T-helper 17 cell (primary cell): ENCODE measurements at regions not wholly inside any gene's neighbourhood (a gene's known extent, or its start where the extent isn't known, plus 50 kb on each side); places are given as distances from the start of the nearest gene placed in this dataset.
A peak's percentile ranks its signal among the peaks of the same experiment; 100 is the strongest.

ENCODE experiments used
- ATAC-seq: fragments of 150-1000 bp; cut with Tn5 transposase; 2 replicates; pipeline ENCODE4 v1.10.0; 2021; ENCODE audit warnings: mild to moderate bottlenecking, moderate library complexity
- DNase-seq, 3 donors: peaks; one replicate each; pipeline versions ENCODE4 v3.0.0 to v3.0.0-alpha.2; 2020 to 2021
- H3K9me3 ChIP-seq: one replicate; pipeline ENCODE4 v1.7.0; 2013; ENCODE audit warnings: low read length, mild to moderate bottlenecking; ENCODE audit not compliant: control insufficient read depth, poor library complexity, severe bottlenecking
- H3K27ac Mint-ChIP-seq: one replicate; pipeline ENCODE4 v1.8.0; 2022; ENCODE audit warnings: mild to moderate bottlenecking, moderate library complexity, mixed read lengths
- H3K27me3 Mint-ChIP-seq: one replicate; pipeline ENCODE4 v1.8.0; 2022; ENCODE audit warnings: mixed read lengths
- H3K36me3 Mint-ChIP-seq: one replicate; pipeline ENCODE4 v1.8.0; 2022; ENCODE audit warnings: low read depth, mixed read lengths
- H3K4me1 Mint-ChIP-seq: one replicate; pipeline ENCODE4 v1.8.0; 2022; ENCODE audit warnings: mild to moderate bottlenecking, mixed read lengths
- H3K4me3 Mint-ChIP-seq: one replicate; pipeline ENCODE4 v1.8.0; 2022; ENCODE audit warnings: mild to moderate bottlenecking, moderate library complexity, mixed read lengths

DNA sequence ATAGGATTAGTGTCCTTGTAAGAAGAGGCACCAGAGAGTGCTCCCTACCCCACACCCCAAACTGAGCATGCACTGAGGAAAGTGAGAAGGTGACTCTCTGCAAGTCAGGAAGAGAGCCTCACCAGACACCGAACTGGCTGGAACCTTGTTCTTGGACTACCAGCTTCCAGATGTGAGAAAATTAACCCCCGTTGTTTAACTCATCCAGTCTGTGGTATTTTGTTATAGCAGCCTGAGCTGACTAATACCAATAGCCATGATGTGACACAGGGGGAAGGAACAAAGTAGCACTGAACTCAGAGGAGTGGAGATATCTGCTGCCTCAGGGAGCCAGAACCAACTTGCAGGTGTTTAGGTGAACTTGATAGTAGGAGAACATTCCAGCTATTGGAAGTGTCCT, 415.2 kb upstream of the ZMIZ1 start:
- Mint-ChIP-seq H3K27me3 (peaks cover 41% of the 10 kb centered on the region), H3K4me3 (no peak overlapping the region), H3K36me3 (no peaks in the 10 kb centered on the region), H3K4me1 (no peaks in the 10 kb centered on the region), H3K27ac (no peak overlapping the region)
- ATAC-seq, result no peak
- no peak for DNase-seq
- no peaks in the 10 kb centered on the region for H3K9me3 ChIP-seq

DNA sequence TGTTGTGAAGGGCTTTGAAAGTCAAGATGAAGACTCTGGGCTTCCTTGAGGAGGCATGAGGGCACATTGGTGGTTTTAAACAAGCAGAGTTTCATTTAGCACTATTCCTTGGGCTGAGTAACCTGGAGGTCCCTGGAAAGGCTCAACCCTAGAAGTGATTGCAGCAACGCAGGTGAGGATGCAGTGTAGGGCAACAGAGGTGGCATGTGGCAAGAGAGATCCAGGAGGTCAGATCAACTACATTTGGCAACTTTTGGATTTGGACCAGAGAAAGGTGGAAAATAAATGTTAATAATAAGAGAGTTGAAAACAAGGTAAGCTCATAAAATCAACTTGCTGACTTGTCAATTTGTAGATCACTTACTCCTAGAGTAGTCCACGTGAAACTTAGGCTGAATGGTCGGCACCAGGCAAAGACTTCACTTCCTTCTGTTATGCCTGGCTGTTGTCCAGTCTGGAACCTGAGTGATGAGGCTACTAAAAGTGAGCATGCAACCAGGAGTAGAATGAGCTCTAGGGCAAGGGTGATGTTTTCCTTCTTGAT, 414.6 kb upstream of the ZMIZ1 start:
- Mint-ChIP-seq H3K27ac (no peak overlapping the region), H3K27me3 (peaks cover 41% of the 10 kb centered on the region), H3K4me3 (no peak overlapping the region), H3K36me3 (no peaks in the 10 kb centered on the region), H3K4me1 (no peaks in the 10 kb centered on the region)
- H3K9me3 ChIP-seq, result no peaks in the 10 kb centered on the region
- DNase-seq, result no peak
- ATAC-seq, result no peak

DNA sequence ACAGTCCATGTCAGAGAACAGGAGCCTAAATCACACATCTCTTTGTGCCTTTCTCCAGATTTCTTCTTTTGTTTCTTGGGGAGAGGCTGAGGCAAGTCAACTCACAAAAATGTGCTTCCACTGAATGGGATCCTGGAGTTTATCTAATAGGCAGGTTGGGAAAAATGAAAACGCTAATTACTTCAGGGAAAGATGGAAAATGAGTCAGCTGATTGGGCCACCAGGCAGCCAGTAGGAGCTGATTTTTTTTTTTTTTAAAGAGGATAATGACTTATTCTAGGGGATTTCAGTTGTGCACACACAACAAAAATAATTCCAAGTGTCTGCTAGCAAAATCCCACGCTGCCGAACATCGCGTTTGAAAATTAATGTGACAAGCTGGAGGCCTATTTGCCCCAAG, 412.8 kb upstream of the ZMIZ1 start:
- H3K27me3 Mint-ChIP-seq, result peaks cover 39% of the 10 kb centered on the region
- no peak overlapping the region for H3K27ac Mint-ChIP-seq
- no peaks in the 10 kb centered on the region for H3K4me1 Mint-ChIP-seq
- H3K36me3 Mint-ChIP-seq, result no peaks in the 10 kb centered on the region
- ATAC-seq (no peak), DNase-seq (no peak)
- H3K4me3 Mint-ChIP-seq, result no peak overlapping the region
- H3K9me3 ChIP-seq, result no peaks in the 10 kb centered on the region

DNA sequence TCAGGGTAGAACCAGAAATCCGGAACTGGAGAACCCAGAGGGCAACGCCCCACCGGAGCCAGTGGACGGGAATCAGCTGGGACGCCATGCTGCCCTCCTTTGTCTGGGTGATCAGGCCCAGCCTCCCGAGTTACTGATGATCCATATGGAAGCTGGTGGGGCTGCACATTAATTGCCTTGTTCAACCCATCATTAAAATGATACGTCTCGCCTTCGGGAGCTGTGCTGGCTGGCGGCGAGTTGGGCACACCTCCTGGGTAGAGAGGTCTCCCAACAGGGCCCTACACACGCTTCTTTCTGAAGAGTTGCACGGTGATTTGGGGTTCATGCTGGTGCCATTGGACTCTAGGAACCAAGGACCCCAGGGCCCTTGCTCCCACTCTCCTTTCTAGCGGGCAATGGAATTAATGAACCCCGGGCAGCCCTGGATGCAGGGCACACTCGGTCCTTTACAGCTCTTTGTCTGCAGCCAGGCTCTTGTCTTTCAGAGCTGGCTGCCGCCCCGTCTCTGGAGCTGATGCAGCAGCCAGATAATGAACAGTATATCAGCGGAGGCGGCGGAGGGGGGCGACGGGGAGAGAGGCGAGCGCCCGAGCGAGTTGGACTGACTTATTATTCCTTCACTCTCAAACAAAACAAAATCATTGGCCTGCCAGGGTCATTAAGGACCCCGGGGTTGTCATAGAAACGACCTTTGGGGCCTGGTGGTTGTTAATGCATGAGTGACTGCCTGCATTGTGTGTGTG, 412.2 kb upstream of the ZMIZ1 start:
- Mint-ChIP-seq H3K4me1 (no peaks in the 10 kb centered on the region), H3K36me3 (peaks cover under 1% of the 10 kb centered on the region), H3K27me3 (peaks cover 36% of the 10 kb centered on the region), H3K27ac (no peak overlapping the region), H3K4me3 (no peak overlapping the region)
- DNase-seq (no peak), ATAC-seq (no peak)
- no peaks in the 10 kb centered on the region for H3K9me3 ChIP-seq

DNA sequence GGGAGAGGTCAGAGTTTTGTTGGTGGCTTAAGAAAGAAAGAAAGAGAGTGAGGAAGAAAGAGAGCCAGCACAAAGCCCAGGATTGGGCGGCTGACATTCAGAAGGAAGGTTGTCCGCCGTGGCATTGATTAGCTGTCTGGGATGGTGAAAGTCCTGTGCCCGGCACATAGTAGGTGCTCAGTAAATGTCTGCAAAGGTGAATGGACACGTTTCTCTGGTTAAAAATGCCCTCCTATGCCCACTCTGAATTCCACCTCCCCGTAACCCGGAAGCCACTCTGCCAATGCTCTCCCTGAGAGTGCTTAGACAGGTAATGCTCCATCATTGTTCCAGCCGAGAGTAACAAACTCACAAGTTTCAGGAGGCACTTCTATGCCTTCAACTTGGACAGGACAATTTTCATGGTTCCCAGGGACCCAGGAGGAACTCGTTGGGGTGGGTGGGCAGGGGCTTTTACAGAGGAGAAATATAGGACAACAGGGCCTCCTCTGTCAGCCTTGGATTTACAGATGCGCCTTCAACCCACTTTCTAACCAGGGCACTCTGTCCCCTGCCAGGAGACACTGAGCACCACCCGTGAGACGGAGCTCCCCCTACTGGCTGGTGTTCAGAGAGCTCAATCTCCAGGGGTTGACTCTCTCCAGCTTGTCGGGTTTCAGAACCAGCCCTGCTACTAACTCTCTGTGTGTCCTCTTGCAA, 411.5 kb upstream of the ZMIZ1 start:
- H3K4me3 Mint-ChIP-seq, result no peak overlapping the region
- H3K27ac Mint-ChIP-seq, result no peak overlapping the region
- no peaks in the 10 kb centered on the region for H3K4me1 Mint-ChIP-seq
- DNase-seq, result peak; percentile 19 to 66 (median 23)
- H3K27me3 Mint-ChIP-seq, result peaks cover 38% of the 10 kb centered on the region
- H3K9me3 ChIP-seq, result no peaks in the 10 kb centered on the region
- H3K36me3 Mint-ChIP-seq, result peaks cover 3% of the 10 kb centered on the region
- peak; percentile 81 for ATAC-seq

DNA sequence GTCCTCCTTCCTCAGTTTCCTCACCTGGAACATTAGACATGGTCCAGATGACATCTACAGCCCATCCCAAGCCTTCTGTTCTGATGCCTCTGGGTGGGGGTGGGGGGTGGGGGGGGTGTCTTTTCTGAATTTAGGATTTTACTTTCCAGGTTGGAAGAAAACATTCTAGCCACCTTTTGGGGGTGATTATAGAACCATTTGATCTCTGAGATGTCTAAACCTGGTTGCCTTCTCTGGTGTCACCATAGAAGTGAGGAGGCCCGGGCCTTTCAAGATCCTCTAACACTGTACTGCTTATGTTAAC, 411.0 kb upstream of the ZMIZ1 start:
- H3K4me1 Mint-ChIP-seq, result no peaks in the 10 kb centered on the region
- DNase-seq, result no peak
- H3K36me3 Mint-ChIP-seq, result peaks cover 3% of the 10 kb centered on the region
- H3K4me3 Mint-ChIP-seq, result no peak overlapping the region
- ATAC-seq, result no peak
- peaks cover 38% of the 10 kb centered on the region for H3K27me3 Mint-ChIP-seq
- H3K9me3 ChIP-seq, result no peaks in the 10 kb centered on the region
- no peak overlapping the region for H3K27ac Mint-ChIP-seq

DNA sequence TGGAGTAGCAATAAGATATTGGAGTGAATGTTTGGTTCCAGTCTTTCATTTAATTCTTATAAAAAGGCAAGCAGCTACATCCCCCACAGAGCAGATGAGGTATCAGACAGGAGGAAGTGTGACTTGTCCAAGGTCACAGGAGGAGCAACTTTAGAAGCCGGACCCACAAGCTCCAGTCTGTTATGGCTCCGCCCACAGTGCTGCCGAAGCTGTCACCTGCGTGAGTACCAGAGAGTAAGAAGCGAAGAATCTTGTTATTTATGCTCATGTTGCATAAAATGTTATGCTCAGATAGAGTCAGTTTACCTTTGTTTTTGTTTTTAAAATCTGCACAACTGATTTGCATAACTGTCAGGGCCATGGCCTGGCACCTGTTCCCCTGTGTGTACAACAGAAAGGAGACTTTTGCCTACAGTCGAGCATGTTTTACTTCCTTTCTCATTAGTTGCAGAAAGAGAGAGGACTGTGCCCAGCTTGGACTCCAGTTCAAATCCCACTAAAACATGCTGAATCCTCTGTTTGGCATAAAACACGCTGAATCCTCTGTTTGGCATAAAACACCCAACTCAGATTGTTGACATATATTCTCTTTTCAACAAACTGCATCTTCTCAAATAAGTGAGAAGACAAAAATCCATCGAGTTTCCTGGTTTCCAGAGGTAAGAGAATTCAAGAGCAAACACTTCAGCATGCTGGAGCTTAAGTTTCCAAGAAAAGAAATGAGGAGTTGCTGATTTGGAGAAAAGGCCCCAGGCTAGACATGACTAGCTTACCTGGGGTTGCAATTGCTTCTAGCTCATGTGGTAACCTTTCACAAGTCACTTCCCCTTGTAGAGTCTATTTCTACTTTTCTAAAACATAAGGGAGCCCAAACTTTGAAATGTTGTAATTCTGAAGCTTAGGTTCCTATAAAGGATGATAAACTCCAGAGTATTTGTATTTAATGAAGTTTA, 409.8 kb upstream of the ZMIZ1 start:
- ATAC-seq (no peak), DNase-seq (no peak)
- no peak overlapping the region for H3K4me3 Mint-ChIP-seq
- H3K27ac Mint-ChIP-seq, result no peak overlapping the region
- H3K27me3 Mint-ChIP-seq, result peaks cover 36% of the 10 kb centered on the region
- peaks cover 2% of the 10 kb centered on the region for H3K9me3 ChIP-seq
- H3K36me3 Mint-ChIP-seq, result peaks cover 3% of the 10 kb centered on the region
- H3K4me1 Mint-ChIP-seq, result no peaks in the 10 kb centered on the region

DNA sequence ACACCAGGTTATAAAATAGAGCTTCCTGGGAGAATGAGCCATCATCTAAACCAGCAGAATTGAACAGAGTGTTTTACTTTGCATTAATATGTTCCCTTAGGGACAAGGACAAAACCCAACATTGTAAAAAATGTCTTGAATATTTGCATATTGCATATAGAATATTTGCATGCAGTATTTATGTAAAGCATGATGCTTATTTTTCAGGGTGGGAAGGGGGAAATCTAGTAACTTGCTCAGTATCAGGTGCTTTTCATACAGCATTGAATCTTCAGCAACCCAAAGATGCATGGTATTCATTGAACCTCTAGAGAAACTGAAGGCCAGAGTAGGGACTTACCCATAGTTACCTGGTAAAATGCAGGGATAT, 409.2 kb upstream of the ZMIZ1 start:
- H3K27me3 Mint-ChIP-seq, result peaks cover 30% of the 10 kb centered on the region
- H3K36me3 Mint-ChIP-seq, result peaks cover 3% of the 10 kb centered on the region
- DNase-seq (no peak), ATAC-seq (no peak)
- H3K4me1 Mint-ChIP-seq, result no peaks in the 10 kb centered on the region
- no peak overlapping the region for H3K4me3 Mint-ChIP-seq
- H3K27ac Mint-ChIP-seq, result no peak overlapping the region
- peaks cover 5% of the 10 kb centered on the region for H3K9me3 ChIP-seq

DNA sequence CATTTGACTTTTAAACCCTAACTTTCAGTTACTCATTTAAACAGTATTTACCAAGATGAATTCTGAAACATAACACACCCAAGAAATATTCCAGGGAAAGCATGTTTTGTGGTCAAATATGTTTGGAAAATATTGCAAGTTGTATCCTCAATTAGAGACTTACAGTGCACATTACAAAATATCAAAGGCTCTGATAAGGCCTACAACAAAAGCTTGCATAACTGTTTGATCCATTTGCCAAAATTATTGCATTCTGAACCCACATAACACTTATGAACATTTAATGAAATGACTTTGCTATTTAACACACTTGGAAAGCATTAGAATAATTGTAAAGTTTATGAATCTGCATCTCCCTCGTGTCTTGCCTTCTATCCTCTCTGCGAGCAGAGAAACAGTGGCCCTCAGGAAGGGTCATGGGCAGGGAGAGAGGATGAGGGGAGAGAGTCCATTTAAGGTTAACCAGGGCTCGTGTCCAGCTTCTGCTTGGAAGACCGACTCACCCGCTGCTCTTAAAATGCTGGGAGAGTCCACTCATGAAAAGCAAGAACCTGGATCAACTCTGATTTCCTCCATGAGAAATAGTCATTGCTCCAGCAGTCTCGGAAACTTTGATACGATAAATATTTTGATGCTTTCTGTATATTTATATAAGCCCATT, 408.2 kb upstream of the ZMIZ1 start:
- H3K27me3 Mint-ChIP-seq, result peaks cover 28% of the 10 kb centered on the region
- H3K36me3 Mint-ChIP-seq, result peaks cover 3% of the 10 kb centered on the region
- H3K27ac Mint-ChIP-seq, result no peak overlapping the region
- no peak overlapping the region for H3K4me3 Mint-ChIP-seq
- no peaks in the 10 kb centered on the region for H3K4me1 Mint-ChIP-seq
- DNase-seq, result no peak
- H3K9me3 ChIP-seq, result peaks cover 5% of the 10 kb centered on the region
- ATAC-seq, result no peak

DNA sequence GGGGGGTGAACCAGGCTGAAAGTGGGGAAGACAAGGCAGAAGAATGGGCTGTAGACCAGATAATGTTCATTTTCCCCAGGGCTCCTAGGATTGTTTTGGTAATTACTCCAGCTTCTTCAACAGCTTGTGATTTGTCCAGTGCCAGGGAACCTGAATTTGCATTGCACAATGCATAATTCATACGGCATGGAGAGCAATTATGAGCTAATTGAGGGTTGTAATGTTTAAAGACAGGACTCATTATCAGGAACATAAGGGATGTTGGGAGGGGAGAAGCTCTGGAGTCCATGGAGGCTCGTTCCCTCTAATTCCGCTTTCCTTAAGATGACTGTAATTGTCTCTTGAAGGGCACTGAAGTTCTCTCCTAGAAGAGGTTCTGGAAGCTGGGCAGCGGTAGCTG, 405.0 kb upstream of the ZMIZ1 start:
- DNase-seq (no peak), ATAC-seq (no peak)
- H3K9me3 ChIP-seq, result peaks cover 5% of the 10 kb centered on the region
- Mint-ChIP-seq H3K27ac (no peak overlapping the region), H3K4me1 (no peaks in the 10 kb centered on the region), H3K4me3 (no peak overlapping the region), H3K27me3 (peaks cover 41% of the 10 kb centered on the region), H3K36me3 (peaks cover 5% of the 10 kb centered on the region)

DNA sequence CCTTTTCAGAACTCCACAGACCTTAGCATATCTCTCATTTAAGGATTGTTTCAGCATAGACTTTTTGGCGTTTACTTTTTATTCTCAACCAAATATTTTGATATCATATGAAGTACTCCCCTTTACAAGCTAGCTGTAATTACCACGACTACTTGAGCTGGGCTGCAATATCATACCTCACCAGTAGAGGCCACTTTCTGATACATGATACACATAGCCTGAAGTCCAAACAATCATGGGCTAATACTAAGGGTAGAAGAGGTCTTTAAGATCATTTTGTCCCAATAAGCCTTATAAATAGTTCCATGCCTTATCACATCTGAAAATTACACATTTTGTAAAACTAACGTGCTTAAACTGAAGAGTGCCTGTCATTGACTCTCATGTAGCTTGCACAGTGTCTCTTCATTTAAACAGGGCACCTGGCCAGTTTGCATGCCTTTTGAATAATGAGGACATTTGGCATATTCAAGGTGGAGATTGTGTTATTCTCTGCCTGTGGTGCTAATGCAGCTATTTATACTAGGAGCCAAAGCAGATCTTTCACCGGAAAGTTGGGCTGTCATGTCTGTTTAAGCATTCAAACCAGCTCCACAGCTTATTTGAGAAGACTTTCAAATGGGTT, 403.7 kb upstream of the ZMIZ1 start:
- Mint-ChIP-seq H3K27ac (no peak overlapping the region), H3K36me3 (peaks cover 5% of the 10 kb centered on the region), H3K4me3 (no peak overlapping the region), H3K27me3 (peaks cover 41% of the 10 kb centered on the region), H3K4me1 (no peaks in the 10 kb centered on the region)
- no peak for DNase-seq
- H3K9me3 ChIP-seq, result peaks cover 5% of the 10 kb centered on the region
- no peak for ATAC-seq

DNA sequence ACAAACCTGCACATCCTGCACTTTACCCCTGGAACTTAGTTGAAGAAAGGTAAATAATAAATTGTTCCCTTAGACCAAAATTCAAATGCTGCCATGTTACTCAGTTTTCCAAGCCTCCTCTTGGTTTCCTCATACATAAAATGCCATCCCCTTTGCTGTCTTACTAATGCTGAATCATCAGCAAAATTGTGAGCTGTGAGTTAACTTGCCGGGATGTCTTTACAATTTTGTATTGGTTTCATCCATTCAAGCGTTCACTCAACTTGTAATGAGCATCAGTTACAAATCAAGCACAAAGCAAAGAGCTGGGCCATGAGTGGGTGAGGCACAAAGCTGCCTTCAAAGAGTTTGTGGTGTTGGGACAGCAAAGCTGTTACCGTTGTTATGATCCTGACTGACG, 395.8 kb upstream of the ZMIZ1 start:
- H3K4me3 Mint-ChIP-seq, result no peak overlapping the region
- no peak overlapping the region for H3K27ac Mint-ChIP-seq
- no peaks in the 10 kb centered on the region for H3K9me3 ChIP-seq
- ATAC-seq (no peak), DNase-seq (no peak)
- no peaks in the 10 kb centered on the region for H3K27me3 Mint-ChIP-seq
- no peaks in the 10 kb centered on the region for H3K36me3 Mint-ChIP-seq
- H3K4me1 Mint-ChIP-seq, result no peaks in the 10 kb centered on the region
